Aorta (tissue), 5 donors: ENCODE measurements at regions not wholly inside any gene's neighbourhood (a gene's known extent, or its start where the extent isn't known, plus 50 kb on each side); places are given as distances from the start of the nearest gene placed in this dataset.

Source experiments
- ATAC-seq: fragments of 200-7000 bp; cut with Tn5 transposase; one replicate; pipeline ENCODE4 v1.9.1; 2022; ENCODE audit warnings: moderate library complexity; ENCODE audit not compliant: low FRiP score
- DNase-seq, 2 donors: peaks; one replicate each; pipeline ENCODE4 v3.0.0-alpha.2; 2020
- H3K27ac ChIP-seq, 2 donors: one replicate each; pipeline ENCODE4 v1.5.1; 2013; ENCODE audit warnings: low read length in 2 of 2, mild to moderate bottlenecking in 2 of 2, moderate library complexity in 2 of 2, control low read depth in 1 of 2, inconsistent platforms in 1 of 2, low read depth in 1 of 2
- H3K27me3 ChIP-seq, 2 donors: one replicate each; pipeline ENCODE4 v1.6.1; 2013; ENCODE audit warnings: control low read depth in 1 of 2, low read length in 1 of 2, mild to moderate bottlenecking in 1 of 2, moderate library complexity in 1 of 2; ENCODE audit not compliant: insufficient read depth in 2 of 2, control insufficient read depth in 1 of 2
- H3K36me3 ChIP-seq, 2 donors: one replicate each; pipeline ENCODE4 v1.6.1; 2013; ENCODE audit warnings: control low read depth in 1 of 2, low read length in 1 of 2, mild to moderate bottlenecking in 1 of 2; ENCODE audit not compliant: insufficient read depth in 2 of 2, control insufficient read depth in 1 of 2
- H3K4me1 ChIP-seq, 2 donors: one replicate each; pipeline ENCODE4 v1.6.1; 2013; ENCODE audit warnings: low read length in 2 of 2, control low read depth in 1 of 2, mild to moderate bottlenecking in 1 of 2, moderate library complexity in 1 of 2; ENCODE audit not compliant: insufficient read depth in 2 of 2, control insufficient read depth in 1 of 2
- H3K4me3 ChIP-seq, 2 donors: one replicate each; pipeline ENCODE4 v1.5.1; 2013; ENCODE audit warnings: low read length in 2 of 2, control low read depth in 1 of 2, mild to moderate bottlenecking in 1 of 2
- H3K9me3 ChIP-seq: one replicate; pipeline ENCODE4 v1.6.1; 2013; ENCODE audit warnings: mild to moderate bottlenecking, low read length; ENCODE audit not compliant: control insufficient read depth
- WGBS, 2 donors: extraction: QIAGEN DNeasy Blood & Tissue Kit; methylation state at CpG; one replicate each; pipeline ENCODE4 v1.1.7; 2013; 5-methylcytosine and 5-hydroxymethylcytosine counted together
- intact Hi-C, 2 donors: fragments of 100-400 bp; cut with DNase I; formaldehyde crosslinking; loops; one replicate each; pipeline versions ENCODE4 v1.14.2 to v1.15.0; 2022
- donor health status: healthy with polysubstance abuse.
- donor health status: Bipolar disorder and iron deficiency.
- donor health status: DM: no; HTN: no; CAD: no.
- donor health status: DM: no; HTN: no; CAD: no.
- donor health status: DM: yes; HTN: yes; CAD: no.

- H3K9me3 ChIP-seq = no peaks in the 10 kb centered on the region
- H3K36me3 ChIP-seq = no peaks in the 10 kb centered on the region
- H3K4me1 ChIP-seq = peaks cover 0 to 2% of the 10 kb centered on the region in 2 donors
- ATAC-seq (no peak), DNase-seq (no peak)
- intact Hi-C loops = loop anchor here in 1 of 2 donors (5.0 kb wide), 1 partner anchor 524 kb away; no protein-coding TSS in a partner anchor
- no peaks in the 10 kb centered on the region for H3K27me3 ChIP-seq
- WGBS, 2 donors = 83 to 85% methylated on average over 17 of the region's 17 CpGs
- H3K27ac ChIP-seq = no peak overlapping the region
- H3K4me3 ChIP-seq = no peak overlapping the region
Measured at GRCh38 chr9:16202914-16203728, 650.3 kb downstream of the CCDC171 start.

- Histone ChIP-seq H3K27ac (no peak overlapping the region), H3K36me3 (no peaks in the 10 kb centered on the region), H3K4me1 (no peaks in the 10 kb centered on the region), H3K27me3 (no peaks in the 10 kb centered on the region), H3K4me3 (no peak overlapping the region), H3K9me3 (no peaks in the 10 kb centered on the region)
- 91% methylated on average over 14 of the region's 14 CpGs for WGBS, 2 donors
- intact Hi-C loops = loop anchor here in 1 of 2 donors (5.0 kb wide), 1 partner anchor 523 kb away; no protein-coding TSS in a partner anchor
- DNase-seq (no peak), ATAC-seq (no peak)
Measured at GRCh38 chr9:16203729-16204573, 651.1 kb downstream of the CCDC171 start.

- Histone ChIP-seq H3K36me3 (no peaks in the 10 kb centered on the region), H3K27ac (no peak overlapping the region), H3K9me3 (no peaks in the 10 kb centered on the region), H3K4me1 (no peaks in the 10 kb centered on the region), H3K4me3 (no peak overlapping the region), H3K27me3 (no peaks in the 10 kb centered on the region)
- WGBS, 2 donors = 96 to 97% methylated on average over 2 of the region's 2 CpGs
- intact Hi-C loops = no loop called here
- DNase-seq (no peak), ATAC-seq (no peak)
Measured at GRCh38 chr9:16205455-16205854, 652.6 kb downstream of the CCDC171 start.

- DNase-seq = no peak
- Histone ChIP-seq H3K9me3 (no peaks in the 10 kb centered on the region), H3K27me3 (no peaks in the 10 kb centered on the region), H3K4me3 (no peak overlapping the region), H3K4me1 (no peaks in the 10 kb centered on the region), H3K27ac (no peak overlapping the region), H3K36me3 (no peaks in the 10 kb centered on the region)
- intact Hi-C loops = no loop called here
- 94% methylated on average over 3 of the region's 3 CpGs for WGBS, 2 donors
- ATAC-seq = no peak
Measured at GRCh38 chr9:16206518-16206917, 653.7 kb downstream of the CCDC171 start.

- Histone ChIP-seq H3K36me3 (no peaks in the 10 kb centered on the region), H3K9me3 (no peaks in the 10 kb centered on the region), H3K27ac (no peak overlapping the region), H3K4me1 (no peaks in the 10 kb centered on the region), H3K27me3 (no peaks in the 10 kb centered on the region), H3K4me3 (no peak overlapping the region)
- WGBS, 2 donors = 7 to 8% methylated on average over 9 of the region's 9 CpGs
- peak in 1 of 2 donors; percentile 66 for DNase-seq
- peak; percentile 52 for ATAC-seq
- intact Hi-C loops = no loop called here
Measured at GRCh38 chr9:16207161-16207560, 654.3 kb downstream of the CCDC171 start.

- Histone ChIP-seq H3K27ac (no peak overlapping the region), H3K4me3 (no peak overlapping the region), H3K36me3 (no peaks in the 10 kb centered on the region), H3K9me3 (no peaks in the 10 kb centered on the region), H3K27me3 (no peaks in the 10 kb centered on the region), H3K4me1 (peaks cover 0 to 2% of the 10 kb centered on the region in 2 donors)
- intact Hi-C loops = loop anchor here in 1 of 2 donors (10.0 kb wide), 1 partner anchor 64 kb away; no protein-coding TSS in a partner anchor
- WGBS, 2 donors = 95 to 96% methylated on average over 1 of the region's 1 CpG
- no peak for ATAC-seq
- DNase-seq = no peak
Measured at GRCh38 chr9:16210440-16210839, 657.6 kb downstream of the CCDC171 start.

GRCh38 chr9:16211946-16212345 lies 658.5 kb downstream of the BNC2 start:
- intact Hi-C loops = loop anchor here in 1 of 2 donors (10.0 kb wide), 1 partner anchor 63 kb away; no protein-coding TSS in a partner anchor
- DNase-seq = no peak
- Histone ChIP-seq H3K27ac (no peak overlapping the region), H3K36me3 (no peaks in the 10 kb centered on the region), H3K4me3 (no peak overlapping the region), H3K9me3 (no peaks in the 10 kb centered on the region), H3K4me1 (peaks cover 0 to 2% of the 10 kb centered on the region in 2 donors), H3K27me3 (no peaks in the 10 kb centered on the region)
- ATAC-seq = no peak
- 95 to 100% methylated on average over 3 of the region's 3 CpGs for WGBS, 2 donors

GRCh38 chr9:16213781-16214515 lies 656.5 kb downstream of the BNC2 start:
- H3K36me3 ChIP-seq = no peaks in the 10 kb centered on the region
- 7 to 10% methylated on average over 6 of the region's 6 CpGs for WGBS, 2 donors
- H3K4me3 ChIP-seq = no peak overlapping the region
- ATAC-seq (peak; percentile 94), DNase-seq (peak; percentile 76 to 81)
- no peaks in the 10 kb centered on the region for H3K9me3 ChIP-seq
- intact Hi-C loops = loop anchor here in 1 of 2 donors (10.0 kb wide), 1 partner anchor 61 kb away; no protein-coding TSS in a partner anchor
- peak overlapping the region; percentile 19 to 79 for H3K27ac ChIP-seq
- peaks cover 0 to 2% of the 10 kb centered on the region in 2 donors for H3K4me1 ChIP-seq
- no peaks in the 10 kb centered on the region for H3K27me3 ChIP-seq
